OCI-LY1 (cell line): ENCODE measurements at regions not wholly inside any gene's neighbourhood (a gene's known extent, or its start where the extent isn't known, plus 50 kb on each side); places are given as distances from the start of the nearest gene placed in this dataset.

Experiments
- CTCF ChIP-seq: fragments of 200-600 bp; sonication (generic), shearing (Covaris generic); IDR thresholded peaks from 2 replicates; pipeline ENCODE4 v1.5.1; 2017; ENCODE audit warnings: mild to moderate bottlenecking, antibody characterized with exemption, low read length, moderate library complexity, mixed read lengths
- EZH2 ChIP-seq: fragments of 200-600 bp; sonication (generic), shearing (Covaris generic); IDR thresholded peaks from 2 replicates; pipeline ENCODE4 v1.8.0; 2017; ENCODE audit warnings: borderline replicate concordance, mixed run types, mild to moderate bottlenecking, antibody characterized with exemption, low read length, moderate library complexity, mixed read lengths

GRCh38 chr5:25567881-25568280, 923.1 kb upstream of the CDH10 start:
- no peak for TF ChIP-seq EZH2
- TF ChIP-seq CTCF: no peak
